Stimulated activated CD4-positive, alpha-beta T cell treated with anti-CD3 and anti-CD28 coated beads, TNF-alpha, amount 100 ng/mL, for 4 hours (primary cell): ENCODE measurements at regions not wholly inside any gene's neighbourhood (a gene's known extent, or its start where the extent isn't known, plus 50 kb on each side); places are given as distances from the start of the nearest gene placed in this dataset.
A peak's percentile ranks its signal among the peaks of the same experiment; 100 is the strongest.

Experiments used
- DNase-seq, 3 experiments: peaks; one replicate each; pipeline ENCODE4 v3.0.0-alpha.2; 2020; ENCODE audit warnings: low read depth in 3 of 3

GRCh38 chr2:158049129-158049855 lies 52.4 kb upstream of the UPP2 start:
- DNase-seq = no peak

GRCh38 chr2:158048327-158048726 lies 53.3 kb upstream of the UPP2 start:
- DNase-seq = no peak

GRCh38 chr2:158047156-158047611 lies 54.5 kb upstream of the UPP2 start:
- no peak for DNase-seq

- DNase-seq = no peak
Measured at GRCh38 chr2:158046121-158046880, 55.4 kb upstream of the UPP2 start.

GRCh38 chr2:158045362-158045761 lies 56.3 kb upstream of the UPP2 start:
- no peak for DNase-seq

GRCh38 chr2:158043181-158043948 lies 58.3 kb upstream of the UPP2 start:
- no peak for DNase-seq

- DNase-seq = no peak
Measured at GRCh38 chr2:158042666-158043065, 59.0 kb upstream of the UPP2 start.

- no peak for DNase-seq
Measured at GRCh38 chr2:158042245-158042644, 59.4 kb upstream of the UPP2 start.

GRCh38 chr2:158041400-158041799 lies 60.3 kb upstream of the UPP2 start:
- DNase-seq = no peak

- no peak for DNase-seq
Measured at GRCh38 chr2:158038901-158039300, 62.8 kb upstream of the UPP2 start.

GRCh38 chr2:158034198-158034866 lies 67.3 kb upstream of the UPP2 start:
- no peak for DNase-seq

GRCh38 chr2:158031371-158031770 lies 70.3 kb upstream of the UPP2 start:
- DNase-seq = no peak

- DNase-seq = no peak
Measured at GRCh38 chr2:158025255-158025996, 76.2 kb upstream of the UPP2 start.

GRCh38 chr2:158024288-158024898 lies 77.3 kb upstream of the UPP2 start:
- peak; percentile 21 to 26 (median 23) for DNase-seq

GRCh38 chr2:158022888-158023287 lies 78.8 kb upstream of the UPP2 start:
- no peak for DNase-seq

GRCh38 chr2:158021226-158021625 lies 80.5 kb upstream of the UPP2 start:
- no peak for DNase-seq

- no peak for DNase-seq
Measured at GRCh38 chr2:158015428-158016076, 86.1 kb upstream of the UPP2 start.

GRCh38 chr2:158013891-158014290 lies 87.8 kb upstream of the UPP2 start:
- no peak for DNase-seq

- DNase-seq = no peak
Measured at GRCh38 chr2:158011055-158011771, 90.5 kb upstream of the UPP2 start.

- DNase-seq = no peak
Measured at GRCh38 chr2:158009399-158009798, 92.3 kb upstream of the UPP2 start.
